ENCODE measurements at regions not wholly inside any gene's neighbourhood (a gene's known extent, or its start where the extent isn't known, plus 50 kb on each side); places are given as distances from the start of the nearest gene placed in this dataset.

DNA sequence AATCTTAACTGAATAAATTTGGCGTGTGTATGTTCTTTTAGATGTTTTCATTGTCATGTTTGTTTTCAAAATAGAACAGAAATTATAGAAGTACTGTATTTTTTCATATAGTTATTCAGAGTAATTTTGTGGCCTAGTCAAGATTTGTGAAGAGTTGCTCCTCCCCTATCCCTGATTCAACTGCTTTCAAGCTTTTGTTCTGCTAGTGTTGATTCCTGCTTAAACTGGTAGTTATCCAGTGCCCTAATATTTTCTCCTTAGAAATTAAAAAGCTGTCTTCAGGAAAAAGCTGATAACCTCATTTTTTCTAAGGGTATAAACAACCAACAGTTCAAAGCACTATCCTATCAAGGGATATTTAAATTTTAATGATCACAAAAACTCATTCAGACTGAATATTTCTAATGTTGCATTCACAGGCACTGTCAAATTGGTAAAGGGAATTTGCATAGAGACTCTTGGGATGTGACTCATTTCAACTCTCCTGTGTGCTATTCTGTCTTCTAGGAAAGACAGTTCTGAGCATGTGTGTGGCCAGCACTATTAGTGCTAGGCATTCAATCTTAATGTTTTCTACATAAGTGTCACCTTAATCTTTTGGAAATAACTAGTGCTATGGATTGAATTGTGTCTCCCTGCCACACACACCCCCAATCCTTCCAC lies 1776.0 kb downstream of the LRRC4C start:
- TF ChIP-seq, protein P1, sequence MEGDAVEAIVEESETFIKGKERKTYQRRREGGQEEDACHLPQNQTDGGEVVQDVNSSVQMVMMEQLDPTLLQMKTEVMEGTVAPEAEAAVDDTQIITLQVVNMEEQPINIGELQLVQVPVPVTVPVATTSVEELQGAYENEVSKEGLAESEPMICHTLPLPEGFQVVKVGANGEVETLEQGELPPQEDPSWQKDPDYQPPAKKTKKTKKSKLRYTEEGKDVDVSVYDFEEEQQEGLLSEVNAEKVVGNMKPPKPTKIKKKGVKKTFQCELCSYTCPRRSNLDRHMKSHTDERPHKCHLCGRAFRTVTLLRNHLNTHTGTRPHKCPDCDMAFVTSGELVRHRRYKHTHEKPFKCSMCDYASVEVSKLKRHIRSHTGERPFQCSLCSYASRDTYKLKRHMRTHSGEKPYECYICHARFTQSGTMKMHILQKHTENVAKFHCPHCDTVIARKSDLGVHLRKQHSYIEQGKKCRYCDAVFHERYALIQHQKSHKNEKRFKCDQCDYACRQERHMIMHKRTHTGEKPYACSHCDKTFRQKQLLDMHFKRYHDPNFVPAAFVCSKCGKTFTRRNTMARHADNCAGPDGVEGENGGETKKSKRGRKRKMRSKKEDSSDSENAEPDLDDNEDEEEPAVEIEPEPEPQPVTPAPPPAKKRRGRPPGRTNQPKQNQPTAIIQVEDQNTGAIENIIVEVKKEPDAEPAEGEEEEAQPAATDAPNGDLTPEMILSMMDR (IDR thresholded peaks at IDR 0.05): no peak
- TF ChIP-seq EZH2phosphoT487 (IDR thresholded peaks at IDR 0.05): no peak
- TF ChIP-seq EZH2 (IDR thresholded peaks at IDR 0.05): no peak

Measured in neural progenitor cell (in vitro differentiated cells).